Peyer's patch (tissue), 4 donors: ENCODE measurements at regions not wholly inside any gene's neighbourhood (a gene's known extent, or its start where the extent isn't known, plus 50 kb on each side); places are given as distances from the start of the nearest gene placed in this dataset.

ENCODE experiments used
- DNase-seq, 3 donors: peaks; one replicate each; pipeline ENCODE4 v3.0.0-alpha.2; 2017 to 2019
- H3K27ac ChIP-seq, 4 donors: fragments of 200-600 bp; sonication (generic); one replicate each; pipeline ENCODE4 v1.5.1; 2016 to 2019
- H3K27me3 ChIP-seq, 2 donors: fragments of 200-600 bp; sonication (generic); one replicate each; pipeline ENCODE4 v1.5.1; 2019
- H3K36me3 ChIP-seq, 3 donors: fragments of 200-600 bp; sonication (generic); one replicate each; pipeline ENCODE4 v1.5.1; 2016 to 2019
- H3K4me1 ChIP-seq, 4 donors: fragments of 200-600 bp; sonication (generic); one replicate each; pipeline ENCODE4 v1.5.1; 2016 to 2019
- H3K4me3 ChIP-seq, 4 donors: fragments of 200-600 bp; sonication (generic); 1 replicate in 3 of 4; 2 replicates in 1 of 4; pipeline ENCODE4 v1.5.1; 2016 to 2019; ENCODE audit warnings: mild to moderate bottlenecking in 1 of 4
- H3K9me3 ChIP-seq, 4 donors: fragments of 200-600 bp; sonication (generic); one replicate each; pipeline ENCODE4 v1.5.1; 2016 to 2019; ENCODE audit warnings: mild to moderate bottlenecking in 1 of 4
- POLR2A ChIP-seq, 2 donors: fragments of 450-650 bp; IDR thresholded peaks; one replicate each; pipeline ENCODE4 v1.5.1; 2017; ENCODE audit warnings: antibody characterized with exemption in 2 of 2, mild to moderate bottlenecking in 2 of 2, moderate library complexity in 2 of 2
- TF ChIP-seq, protein P1 (sequence below), 6 experiments: fragments of 450-650 bp in 4 of 6; fragments of 200-600 bp in 2 of 6; sonication (generic) in 1 of 6; IDR thresholded peaks; one replicate each; pipeline ENCODE4 v1.5.1; 2017 to 2019; ENCODE audit warnings: antibody characterized with exemption in 6 of 6, mild to moderate bottlenecking in 3 of 6, moderate library complexity in 1 of 6

DNA sequence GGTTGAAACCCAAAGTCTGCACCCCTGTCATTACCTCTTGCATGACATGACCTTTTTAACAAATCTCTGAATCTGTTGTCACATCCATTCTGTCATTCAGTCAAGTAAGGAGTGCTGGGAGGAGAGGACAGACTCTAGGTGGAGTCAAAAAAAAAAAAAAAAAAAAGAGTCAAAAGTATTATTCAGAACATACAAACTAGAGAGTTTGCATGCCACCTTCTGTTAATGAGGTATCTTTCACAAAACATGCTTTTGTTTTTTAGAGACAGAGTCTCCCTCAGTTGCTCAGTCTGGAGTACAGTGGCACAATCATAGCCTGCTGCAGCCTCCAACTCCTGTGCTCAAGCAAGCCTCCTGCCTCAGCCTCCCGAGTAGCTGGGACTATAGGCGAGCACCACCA is 81.6 kb upstream of the ARMC3 start:
- no peak overlapping the region for H3K27ac ChIP-seq
- no peak for DNase-seq
- H3K4me1 ChIP-seq = no peaks in the 10 kb centered on the region
- no peak for TF ChIP-seq POLR2A (IDR thresholded peaks at IDR 0.05)
- TF ChIP-seq, protein P1, sequence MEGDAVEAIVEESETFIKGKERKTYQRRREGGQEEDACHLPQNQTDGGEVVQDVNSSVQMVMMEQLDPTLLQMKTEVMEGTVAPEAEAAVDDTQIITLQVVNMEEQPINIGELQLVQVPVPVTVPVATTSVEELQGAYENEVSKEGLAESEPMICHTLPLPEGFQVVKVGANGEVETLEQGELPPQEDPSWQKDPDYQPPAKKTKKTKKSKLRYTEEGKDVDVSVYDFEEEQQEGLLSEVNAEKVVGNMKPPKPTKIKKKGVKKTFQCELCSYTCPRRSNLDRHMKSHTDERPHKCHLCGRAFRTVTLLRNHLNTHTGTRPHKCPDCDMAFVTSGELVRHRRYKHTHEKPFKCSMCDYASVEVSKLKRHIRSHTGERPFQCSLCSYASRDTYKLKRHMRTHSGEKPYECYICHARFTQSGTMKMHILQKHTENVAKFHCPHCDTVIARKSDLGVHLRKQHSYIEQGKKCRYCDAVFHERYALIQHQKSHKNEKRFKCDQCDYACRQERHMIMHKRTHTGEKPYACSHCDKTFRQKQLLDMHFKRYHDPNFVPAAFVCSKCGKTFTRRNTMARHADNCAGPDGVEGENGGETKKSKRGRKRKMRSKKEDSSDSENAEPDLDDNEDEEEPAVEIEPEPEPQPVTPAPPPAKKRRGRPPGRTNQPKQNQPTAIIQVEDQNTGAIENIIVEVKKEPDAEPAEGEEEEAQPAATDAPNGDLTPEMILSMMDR (IDR thresholded peaks at IDR 0.05) = no peak
- no peaks in the 10 kb centered on the region for H3K9me3 ChIP-seq
- H3K4me3 ChIP-seq = no peak overlapping the region
- no peaks in the 10 kb centered on the region for H3K27me3 ChIP-seq
- no peaks in the 10 kb centered on the region for H3K36me3 ChIP-seq

DNA sequence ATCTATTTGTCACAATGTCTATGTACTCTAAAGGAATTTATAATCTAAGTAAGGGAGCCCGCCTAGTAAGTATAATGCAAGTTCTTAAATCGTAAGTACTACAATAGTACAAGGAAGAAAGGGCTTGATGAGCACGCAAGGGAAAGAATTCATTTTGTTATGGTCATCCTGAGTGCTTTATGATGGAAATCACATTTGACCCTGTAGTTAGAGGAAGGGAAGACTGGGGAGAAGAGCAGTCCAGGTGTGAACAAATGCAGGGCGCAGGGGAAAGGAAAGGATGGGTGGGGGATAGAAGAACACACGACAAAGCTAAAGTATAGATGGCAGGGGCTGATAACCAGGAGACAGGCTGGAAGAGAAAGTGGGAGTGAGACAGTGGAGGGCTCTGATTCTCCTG is 88.2 kb upstream of the ARMC3 start:
- no peak for DNase-seq
- no peaks in the 10 kb centered on the region for H3K36me3 ChIP-seq
- H3K4me1 ChIP-seq = no peaks in the 10 kb centered on the region
- H3K27me3 ChIP-seq = no peaks in the 10 kb centered on the region
- H3K4me3 ChIP-seq = no peak overlapping the region
- H3K9me3 ChIP-seq = no peaks in the 10 kb centered on the region
- TF ChIP-seq, protein P1 (IDR thresholded peaks at IDR 0.05) = no peak
- no peak for TF ChIP-seq POLR2A (IDR thresholded peaks at IDR 0.05)
- no peak overlapping the region for H3K27ac ChIP-seq

DNA sequence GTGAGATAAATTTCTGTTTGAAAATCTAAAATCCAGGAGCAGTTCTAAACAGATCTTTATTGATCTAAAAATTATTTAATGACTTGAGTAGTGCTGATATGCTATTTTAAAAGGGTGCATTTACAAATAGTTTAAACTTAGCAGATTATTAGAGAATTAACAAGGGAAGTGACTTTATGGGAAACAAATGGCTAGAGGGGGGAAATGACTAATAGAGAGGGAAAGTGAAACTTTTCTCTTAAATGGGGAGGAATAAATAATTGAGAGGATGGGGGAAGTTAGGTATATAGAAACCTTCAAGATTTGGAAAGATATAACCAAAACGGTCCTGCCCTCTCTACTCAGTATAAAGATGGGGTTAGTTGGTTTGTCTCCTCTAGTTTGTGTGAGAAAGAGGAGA is 90.1 kb upstream of the ARMC3 start:
- no peak overlapping the region for H3K4me3 ChIP-seq
- H3K27ac ChIP-seq = no peak overlapping the region
- H3K36me3 ChIP-seq = no peaks in the 10 kb centered on the region
- H3K9me3 ChIP-seq = no peaks in the 10 kb centered on the region
- DNase-seq = no peak
- no peaks in the 10 kb centered on the region for H3K4me1 ChIP-seq
- TF ChIP-seq, protein P1 (IDR thresholded peaks at IDR 0.05) = no peak
- no peaks in the 10 kb centered on the region for H3K27me3 ChIP-seq

DNA sequence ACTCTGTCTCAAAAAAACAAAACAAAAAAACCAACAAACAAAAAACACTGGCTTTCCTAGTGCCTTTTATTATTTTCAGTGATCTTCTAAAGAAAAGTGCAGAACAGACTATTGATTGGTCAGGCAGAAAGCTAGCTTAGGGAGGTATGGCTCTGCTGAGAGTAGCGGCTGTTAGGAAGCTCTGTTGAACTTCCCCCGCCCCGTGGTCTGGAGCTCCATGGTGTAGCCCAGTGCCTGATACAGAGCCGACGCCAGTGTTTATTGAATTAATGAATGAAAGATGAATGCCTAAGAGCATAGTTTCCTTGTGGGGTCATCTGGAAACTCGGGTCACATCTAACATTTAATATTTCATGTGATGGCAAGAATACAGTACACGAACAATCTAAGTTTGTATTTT is 90.5 kb upstream of the ARMC3 start:
- Histone ChIP-seq H3K4me3 (no peak overlapping the region), H3K4me1 (no peaks in the 10 kb centered on the region), H3K36me3 (no peaks in the 10 kb centered on the region), H3K27me3 (no peaks in the 10 kb centered on the region), H3K27ac (no peak overlapping the region), H3K9me3 (no peaks in the 10 kb centered on the region)
- TF ChIP-seq, protein P1 (IDR thresholded peaks at IDR 0.05) = no peak
- no peak for TF ChIP-seq POLR2A (IDR thresholded peaks at IDR 0.05)
- no peak for DNase-seq

DNA sequence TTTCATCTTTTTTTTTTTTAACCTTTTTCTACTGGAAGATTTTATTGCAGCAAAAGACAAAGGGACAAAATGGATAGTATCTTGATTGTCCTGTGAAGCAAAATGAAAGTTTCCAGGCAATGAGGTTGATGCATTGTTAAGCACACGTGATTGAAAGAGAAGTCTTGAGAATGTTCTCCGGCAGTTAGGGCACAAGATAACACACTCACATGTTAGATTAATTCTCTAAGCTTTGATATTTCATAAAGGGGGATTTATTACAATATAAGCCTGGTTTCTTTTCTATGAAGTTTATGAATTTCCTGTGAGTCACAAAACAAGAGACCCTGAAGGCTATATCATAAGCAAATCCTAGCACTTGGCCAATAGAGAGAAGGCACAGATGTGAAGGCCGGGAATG is 93.4 kb upstream of the ARMC3 start:
- TF ChIP-seq, protein P1 (IDR thresholded peaks at IDR 0.05) = no peak
- no peak for TF ChIP-seq POLR2A (IDR thresholded peaks at IDR 0.05)
- H3K4me3 ChIP-seq = no peak overlapping the region
- H3K27ac ChIP-seq = no peak overlapping the region
- no peaks in the 10 kb centered on the region for H3K36me3 ChIP-seq
- H3K9me3 ChIP-seq = no peaks in the 10 kb centered on the region
- no peaks in the 10 kb centered on the region for H3K27me3 ChIP-seq
- no peak for DNase-seq
- no peaks in the 10 kb centered on the region for H3K4me1 ChIP-seq

DNA sequence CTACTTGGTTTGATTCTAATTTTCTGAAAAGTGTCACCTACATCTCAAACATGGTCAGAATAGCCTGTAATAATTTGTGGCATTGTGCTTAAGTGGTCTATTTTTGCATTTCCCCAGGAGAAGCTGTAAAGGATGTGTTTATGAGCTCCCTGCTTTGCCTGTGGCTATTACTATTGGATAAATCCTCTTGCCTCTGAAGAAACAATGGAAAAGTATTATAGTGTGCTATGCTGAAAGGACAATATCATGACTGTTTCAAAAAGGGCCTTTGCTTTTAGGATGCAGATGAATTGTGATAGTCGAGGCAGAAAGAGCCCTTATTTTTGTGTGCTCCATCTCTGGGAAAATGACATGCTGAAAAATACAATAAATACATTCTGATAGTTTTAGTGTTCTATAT is 94.1 kb upstream of the ARMC3 start:
- no peaks in the 10 kb centered on the region for H3K4me1 ChIP-seq
- no peaks in the 10 kb centered on the region for H3K9me3 ChIP-seq
- no peaks in the 10 kb centered on the region for H3K36me3 ChIP-seq
- no peak for TF ChIP-seq POLR2A (IDR thresholded peaks at IDR 0.05)
- TF ChIP-seq, protein P1 (IDR thresholded peaks at IDR 0.05) = no peak
- H3K4me3 ChIP-seq = no peak overlapping the region
- DNase-seq = no peak
- no peaks in the 10 kb centered on the region for H3K27me3 ChIP-seq
- no peak overlapping the region for H3K27ac ChIP-seq
